ENCODE measurements at regions not wholly inside any gene's neighbourhood (a gene's known extent, or its start where the extent isn't known, plus 50 kb on each side); places are given as distances from the start of the nearest gene placed in this dataset.

DNA sequence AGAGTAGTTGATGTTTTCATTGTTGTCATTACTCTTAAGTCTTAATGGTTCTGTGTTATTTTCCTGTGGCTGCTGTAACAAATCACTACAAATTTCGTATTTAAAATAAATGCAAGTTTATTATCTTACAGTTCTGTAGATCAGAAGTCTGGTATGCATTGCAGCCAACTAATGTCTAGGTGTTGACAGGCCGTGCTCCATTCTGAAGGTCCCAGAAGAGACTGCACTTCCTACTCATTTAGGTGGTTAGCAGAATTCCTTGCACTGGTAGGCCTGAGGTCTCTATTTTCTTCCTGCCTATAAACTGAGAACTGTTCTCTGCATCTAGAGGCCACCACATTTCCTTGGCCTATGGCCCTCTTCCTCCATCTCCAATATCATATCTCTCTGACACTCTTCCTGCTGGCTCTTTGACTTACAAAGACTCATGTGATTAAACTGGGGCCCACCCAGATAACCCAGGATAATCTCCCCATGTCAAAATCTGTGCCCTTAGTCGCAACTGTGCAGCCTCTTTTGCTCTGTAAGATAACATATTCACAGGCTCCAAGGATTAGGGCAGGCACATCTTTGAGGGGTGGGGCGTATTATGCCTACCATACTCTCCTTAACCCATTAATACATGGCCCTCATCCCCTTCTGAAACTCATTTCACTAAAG, 468.4 kb downstream of the FOXO1 start:
- no peak for DNase-seq

DNA sequence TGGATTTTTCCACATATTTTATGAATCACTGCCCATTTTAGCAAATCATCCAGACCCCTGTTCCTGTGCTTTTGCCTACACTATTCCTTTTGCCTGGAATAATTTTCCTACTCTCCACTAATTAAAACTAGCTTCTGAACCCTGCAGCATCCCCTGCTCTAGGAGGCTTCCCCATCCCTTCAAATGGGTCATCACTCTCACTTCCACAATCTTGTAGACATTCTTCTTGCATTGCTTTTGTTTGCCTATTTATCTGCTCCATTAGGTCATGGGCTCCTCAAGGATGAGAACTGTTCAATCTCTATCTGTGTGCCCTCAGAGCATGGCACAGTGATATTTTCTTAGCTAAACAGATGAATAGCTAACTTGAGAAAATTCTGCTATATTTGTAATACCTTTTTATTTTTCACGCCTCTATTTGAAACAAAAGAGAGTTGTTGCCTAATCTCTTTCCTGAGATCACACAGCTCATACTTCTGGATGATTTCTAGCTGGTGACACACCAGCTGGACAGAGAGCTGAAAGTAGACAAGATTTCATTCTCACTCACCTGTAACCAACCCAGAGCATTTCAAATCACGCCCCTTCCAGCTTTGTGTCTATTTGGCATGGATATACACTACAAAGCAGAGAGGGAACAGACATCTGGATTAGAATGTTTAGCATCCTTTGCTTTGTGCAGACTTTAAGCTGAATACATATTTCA, 466.0 kb downstream of the FOXO1 start:
- no peak for DNase-seq

DNA sequence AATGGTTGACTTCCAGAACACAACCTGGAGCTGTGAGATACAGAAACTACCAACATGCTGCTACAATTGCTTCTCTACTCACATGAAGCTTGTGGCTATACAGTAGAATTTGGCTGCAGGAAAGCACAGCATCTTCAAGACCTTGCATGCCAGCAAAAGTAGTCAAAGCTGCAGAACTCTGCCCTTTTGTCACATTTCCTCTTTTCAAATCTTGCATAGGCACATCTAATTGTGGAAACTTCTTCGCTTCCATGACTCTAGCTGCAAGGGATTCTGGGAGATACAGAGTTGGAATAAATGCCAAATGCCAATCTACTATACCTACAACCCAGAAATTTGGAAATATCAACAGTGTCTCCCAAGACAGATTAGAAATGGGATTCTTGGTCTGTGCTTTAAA, 462.2 kb downstream of the FOXO1 start:
- no peak for DNase-seq

DNA sequence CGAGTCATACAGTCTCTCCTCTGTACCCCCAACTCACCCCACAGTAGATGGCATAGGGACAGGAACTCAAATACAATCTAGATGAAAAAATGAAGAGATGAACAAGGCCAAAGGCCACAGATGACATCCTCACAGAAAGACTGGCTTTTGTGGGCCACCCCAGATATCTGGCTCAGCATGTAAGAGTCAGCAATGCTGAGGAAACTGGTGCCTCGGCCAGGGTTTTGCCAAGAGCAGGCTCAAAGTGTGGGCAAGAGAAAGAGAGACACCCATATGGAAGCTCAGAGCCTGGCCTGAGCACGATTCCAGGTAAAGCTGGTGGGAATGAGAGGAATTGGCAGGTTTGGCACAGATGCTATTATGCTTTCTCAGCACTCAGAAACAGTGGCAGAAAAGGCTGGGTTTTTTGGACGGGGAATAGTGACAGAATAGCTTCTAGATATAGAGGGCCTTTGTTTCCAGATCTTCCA, 460.6 kb downstream of the FOXO1 start:
- DNase-seq, result no peak

DNA sequence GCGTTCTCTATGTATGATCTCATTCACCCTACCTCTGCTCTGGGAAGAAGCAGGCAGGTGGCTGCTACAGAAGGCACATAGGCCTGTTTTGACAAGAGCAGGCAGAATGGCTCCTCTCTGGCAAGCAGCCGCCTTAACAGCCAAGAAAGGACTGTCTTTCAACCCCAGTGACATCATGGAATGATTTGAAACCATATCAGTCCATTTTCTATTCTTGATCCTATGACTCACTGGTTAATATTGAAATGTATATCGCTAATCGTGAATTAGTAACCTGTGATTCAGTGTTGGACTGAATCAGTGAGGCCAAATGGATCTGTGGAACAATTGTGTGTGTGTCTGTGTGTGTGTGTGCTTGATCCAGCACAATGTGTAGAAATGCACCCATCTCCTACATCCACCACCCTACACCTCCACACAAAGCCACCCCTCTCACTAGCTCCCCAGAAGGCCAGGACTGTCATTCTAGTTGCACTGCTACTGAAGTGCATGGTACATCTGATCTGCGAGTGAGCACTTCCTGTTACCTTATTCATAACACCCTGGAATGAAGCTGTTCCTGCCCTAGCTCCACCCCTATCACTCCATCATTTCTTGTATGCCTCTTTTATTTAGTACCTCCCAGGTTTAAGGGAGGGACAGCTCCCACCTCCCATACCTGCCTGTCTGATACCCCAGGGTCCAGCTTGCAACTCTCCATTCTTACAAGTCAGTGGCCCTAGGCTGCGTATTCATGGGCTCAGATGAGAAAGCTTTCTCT, 460.0 kb downstream of the FOXO1 start:
- peak; percentile 46 to 59 for DNase-seq

DNA sequence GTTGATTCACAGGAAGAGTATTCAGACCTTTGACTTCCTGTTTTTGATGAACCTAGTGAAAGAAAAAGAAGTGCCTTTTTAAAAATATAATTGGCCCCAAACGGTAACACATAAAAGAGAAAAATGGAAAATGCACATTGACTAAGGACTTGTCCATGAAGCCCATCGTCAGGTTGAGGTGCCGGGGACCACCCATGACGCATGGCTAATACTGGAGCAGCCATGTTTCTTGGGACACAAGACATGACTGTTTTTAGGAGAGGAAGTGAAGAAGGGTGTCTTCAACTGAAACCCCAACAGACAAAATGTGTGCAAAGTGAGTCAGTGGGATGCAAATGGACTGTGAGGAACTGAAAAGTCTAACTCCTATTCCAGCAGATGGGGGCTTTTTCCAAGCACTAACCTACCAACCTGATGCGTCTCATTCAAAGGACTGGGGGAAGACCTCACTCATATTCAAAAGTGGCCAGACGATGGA, 459.4 kb downstream of the FOXO1 start:
- no peak for DNase-seq

DNA sequence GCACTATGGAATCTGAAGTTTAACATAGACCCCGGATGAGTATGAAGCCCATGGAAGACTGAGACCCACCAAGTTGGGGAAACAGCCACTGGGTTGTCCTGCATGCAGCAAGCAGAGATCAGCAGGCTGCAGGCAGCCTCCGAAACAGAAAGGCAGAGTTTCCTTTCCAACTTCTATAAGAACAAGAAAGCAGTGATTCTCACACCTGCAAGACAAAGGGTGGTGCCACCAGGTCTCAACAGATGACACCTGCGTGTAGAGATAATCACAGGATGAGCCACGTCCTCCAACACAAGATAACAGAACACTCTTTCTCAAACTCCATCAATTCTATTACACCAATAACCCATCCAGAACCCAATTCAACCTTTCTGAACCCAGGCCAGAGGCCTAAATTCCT, 457.9 kb downstream of the FOXO1 start:
- no peak for DNase-seq

DNA sequence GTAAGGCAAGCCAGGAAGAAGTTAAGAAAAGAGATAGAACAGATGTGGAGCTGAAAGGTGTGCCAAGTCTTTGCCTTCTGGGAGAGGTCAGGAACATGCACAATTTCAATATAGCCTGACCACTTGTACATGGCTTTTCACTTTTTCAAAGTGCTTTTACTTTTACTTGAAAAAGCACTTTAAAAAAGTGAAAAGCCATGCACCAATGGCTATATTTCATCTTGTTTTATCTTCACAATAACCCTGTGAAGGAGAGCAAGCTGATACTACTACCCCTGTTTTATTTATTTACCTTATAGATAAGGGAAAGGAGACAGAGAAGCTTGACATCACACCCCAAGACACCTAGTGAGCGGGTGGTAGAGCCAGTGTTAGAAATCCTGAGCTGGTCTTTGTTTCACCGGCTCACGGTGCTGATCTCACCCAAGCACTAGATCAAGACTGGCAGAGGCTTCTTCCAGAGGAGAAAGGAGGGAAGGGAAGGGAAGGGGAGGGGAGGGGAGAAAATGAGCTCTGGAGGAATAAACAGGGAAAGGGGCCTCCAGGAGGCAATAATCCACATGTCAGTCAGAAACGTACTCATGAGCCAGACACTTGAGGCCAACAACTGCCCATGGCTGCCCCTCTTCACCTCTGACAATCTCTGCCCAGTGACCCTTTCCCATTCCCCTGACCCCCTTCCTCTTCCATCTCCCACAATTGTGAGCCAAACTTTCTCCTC, 455.4 kb downstream of the FOXO1 start:
- DNase-seq, result no peak

DNA sequence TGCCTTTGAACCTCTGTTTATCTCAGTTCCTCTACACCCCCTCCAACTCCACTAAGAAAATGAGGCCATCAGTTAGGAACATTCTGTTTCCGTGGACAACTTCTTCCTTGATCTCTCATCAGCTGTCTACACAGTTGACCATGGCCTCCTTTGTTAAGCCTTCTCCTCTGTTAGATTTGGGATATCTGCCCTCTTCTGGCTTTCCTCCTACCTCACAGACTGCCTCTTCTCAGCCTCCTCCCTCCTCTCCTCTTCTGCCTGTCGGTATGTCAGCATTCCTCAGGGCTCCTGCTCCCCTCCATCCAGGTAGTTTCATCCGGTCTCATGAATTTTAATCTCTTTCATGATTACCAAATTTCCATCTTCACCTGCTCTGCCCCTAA, 454.9 kb downstream of the FOXO1 start:
- no peak for DNase-seq

DNA sequence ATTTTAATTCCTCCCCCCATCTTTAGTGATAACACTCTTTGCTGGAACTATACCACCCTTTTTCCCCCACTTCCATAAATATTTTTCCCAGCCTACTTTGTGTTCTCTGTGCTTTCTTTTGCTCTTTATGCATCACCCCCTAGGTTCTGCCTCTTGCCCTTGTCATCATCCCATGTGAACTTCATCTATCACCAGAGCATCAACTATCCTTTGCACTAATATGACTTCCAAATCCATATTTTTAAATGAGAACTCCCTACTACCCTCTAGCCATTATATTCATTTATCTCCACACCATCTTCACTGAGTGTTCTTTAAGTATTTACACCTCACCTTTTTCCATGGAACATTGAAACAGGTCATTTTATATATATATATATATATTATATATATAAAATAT, 452.7 kb downstream of the FOXO1 start:
- no peak for DNase-seq

DNA sequence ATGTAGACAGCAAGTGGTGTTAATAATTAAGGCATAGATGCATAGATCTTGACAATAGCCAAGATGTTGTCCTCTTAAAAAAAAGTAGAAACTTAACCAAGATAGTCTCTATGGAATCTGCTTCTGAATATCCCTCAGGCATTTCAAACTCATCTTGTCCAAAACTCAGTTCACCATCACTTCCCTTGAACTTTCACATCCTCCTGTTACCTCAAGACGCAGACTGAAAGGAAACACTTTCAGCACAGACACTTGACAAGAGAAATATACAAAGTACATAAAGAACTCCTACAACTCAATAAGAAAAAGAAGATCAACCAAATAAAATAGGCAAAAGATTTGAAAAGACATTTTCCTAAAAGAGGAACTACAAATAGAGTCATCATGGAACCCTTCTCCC, 451.1 kb downstream of the FOXO1 start:
- DNase-seq, result no peak

DNA sequence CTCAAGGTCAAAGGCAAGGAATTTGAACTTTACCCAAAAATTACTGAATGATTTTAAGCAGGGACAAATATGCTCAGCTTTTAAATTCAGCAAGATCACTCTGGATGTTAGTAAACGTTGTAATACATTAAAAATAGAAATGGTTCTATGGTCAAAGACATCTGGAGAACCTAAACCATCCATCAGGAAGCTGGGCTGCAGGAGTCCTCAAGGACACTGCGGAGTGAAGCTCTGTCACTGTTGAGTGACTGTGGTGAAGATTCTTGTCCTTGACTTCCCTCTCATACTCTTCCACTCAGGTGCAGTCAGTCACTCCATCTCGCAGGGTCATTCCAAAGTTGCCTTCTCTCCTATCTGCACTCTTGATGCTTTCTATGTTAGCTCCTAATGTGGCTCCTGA, 450.7 kb downstream of the FOXO1 start:
- no peak for DNase-seq

DNA sequence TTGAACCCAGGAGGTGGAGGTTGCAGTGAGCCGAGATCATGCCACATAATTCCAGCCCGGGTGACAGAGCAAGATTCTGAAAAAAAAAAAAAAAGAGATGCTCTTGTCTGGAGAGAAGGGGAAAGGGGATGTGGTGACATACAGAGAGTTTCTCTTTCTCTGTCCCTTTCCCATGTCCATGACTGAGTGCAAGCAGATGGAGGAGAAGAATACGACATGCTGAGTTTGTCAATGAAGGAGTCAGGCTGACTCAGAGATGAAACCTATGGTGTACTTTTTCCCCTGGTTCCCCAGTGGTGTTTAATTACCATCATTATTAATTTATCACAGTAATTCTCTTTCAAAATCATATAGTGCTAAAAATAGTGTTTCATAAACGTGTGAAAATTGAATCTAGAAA, 448.8 kb downstream of the FOXO1 start:
- DNase-seq, result no peak

DNA sequence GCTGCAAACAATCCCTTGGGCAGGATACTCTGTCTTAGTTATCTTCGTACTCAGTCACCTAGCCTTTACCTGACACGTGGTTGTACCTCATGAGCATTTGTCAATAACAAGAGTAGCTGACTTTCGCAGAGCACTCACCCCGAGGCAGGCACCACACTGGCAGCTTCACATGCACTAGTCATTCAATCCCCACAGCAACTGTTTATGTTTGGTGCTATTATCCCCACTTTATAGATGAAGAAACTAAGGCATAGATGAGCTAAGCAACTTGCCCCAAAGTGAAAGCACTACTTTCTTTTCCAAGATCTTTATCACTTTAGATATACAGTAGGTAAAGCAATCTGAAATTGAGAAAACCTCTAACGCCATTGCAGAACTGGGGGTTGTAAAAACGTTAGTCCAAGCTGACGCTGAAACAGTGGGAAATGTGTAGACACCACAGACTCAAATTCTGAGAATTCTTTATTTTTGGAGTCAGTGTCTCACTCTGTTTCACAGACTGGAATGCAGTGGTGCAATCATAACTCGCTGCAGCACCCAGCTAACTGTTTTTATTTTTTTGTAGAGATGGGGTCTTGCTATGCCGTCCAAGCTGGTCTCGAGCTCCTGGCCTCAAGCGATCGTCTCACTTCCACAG, 446.0 kb downstream of the FOXO1 start:
- no peak for DNase-seq

DNA sequence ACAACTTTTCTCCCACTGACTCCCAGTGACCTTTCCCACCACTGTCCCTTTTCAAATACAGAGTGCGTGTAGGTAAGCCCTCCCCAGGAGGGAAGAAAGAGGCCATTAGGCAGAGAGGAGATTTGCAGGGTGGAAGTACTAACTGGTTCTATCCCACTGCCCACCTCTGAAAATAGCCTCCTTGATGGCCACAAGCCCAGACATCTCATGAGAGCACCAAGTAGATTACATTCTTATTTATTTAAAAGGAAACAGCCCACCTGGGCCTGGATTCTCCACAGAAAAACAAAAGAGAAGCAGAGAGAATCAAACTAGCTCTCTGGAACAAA, 445.3 kb downstream of the FOXO1 start:
- DNase-seq, result no peak

DNA sequence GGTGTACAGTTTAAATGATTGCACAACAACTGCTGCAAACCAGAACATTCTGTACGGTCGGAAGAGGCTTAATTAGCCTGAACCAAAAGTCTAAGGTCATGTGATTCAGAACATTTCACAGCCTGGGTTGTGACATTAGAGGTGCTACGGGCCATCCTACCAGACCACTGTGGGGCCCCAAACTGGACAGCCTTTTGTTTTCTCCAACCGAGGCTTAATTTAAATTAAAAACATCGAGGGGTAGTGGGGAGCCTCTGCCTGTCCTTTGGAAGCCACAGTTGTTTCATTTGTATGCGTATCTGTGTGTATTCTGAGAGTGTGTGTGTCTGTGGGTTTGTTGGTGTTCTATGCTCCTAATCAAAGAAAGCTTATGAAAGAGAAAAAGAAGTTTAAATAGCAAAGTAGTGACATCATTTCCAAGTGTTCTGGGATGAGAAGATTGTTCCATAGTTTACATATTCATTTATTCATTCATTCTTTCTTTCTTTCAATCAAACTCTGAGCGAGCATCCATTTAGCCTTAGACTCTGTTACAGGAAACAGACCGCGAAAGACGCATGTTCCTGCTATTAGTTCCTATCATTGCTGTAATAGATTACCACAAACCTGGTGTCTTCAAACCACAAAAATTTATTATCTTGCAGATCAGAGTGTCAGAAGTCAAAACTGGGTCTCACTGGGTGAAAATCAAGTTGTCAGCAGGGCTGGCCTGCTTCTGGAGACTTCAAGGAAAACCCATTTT, 444.8 kb downstream of the FOXO1 start:
- peak; percentile 35 to 36 for DNase-seq

DNA sequence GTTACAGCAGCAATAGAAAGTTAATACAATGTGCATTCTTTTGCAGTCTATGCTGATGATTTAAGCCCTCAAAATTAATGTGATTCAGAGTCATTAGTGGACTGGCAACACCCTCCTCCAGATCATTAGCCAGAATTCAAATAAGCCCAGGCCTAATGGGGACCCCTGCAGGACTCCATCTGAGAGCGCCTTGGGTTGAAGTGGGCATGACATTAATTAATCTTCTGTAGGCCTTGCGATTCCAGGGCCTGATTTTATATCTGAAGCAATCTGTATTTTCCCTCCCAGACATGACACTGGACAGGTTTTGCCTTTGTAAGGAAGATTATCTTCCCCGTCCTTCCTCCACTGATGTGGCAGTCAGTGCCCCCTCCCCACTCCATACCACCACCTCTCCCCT, 442.9 kb downstream of the FOXO1 start:
- no peak for DNase-seq

DNA sequence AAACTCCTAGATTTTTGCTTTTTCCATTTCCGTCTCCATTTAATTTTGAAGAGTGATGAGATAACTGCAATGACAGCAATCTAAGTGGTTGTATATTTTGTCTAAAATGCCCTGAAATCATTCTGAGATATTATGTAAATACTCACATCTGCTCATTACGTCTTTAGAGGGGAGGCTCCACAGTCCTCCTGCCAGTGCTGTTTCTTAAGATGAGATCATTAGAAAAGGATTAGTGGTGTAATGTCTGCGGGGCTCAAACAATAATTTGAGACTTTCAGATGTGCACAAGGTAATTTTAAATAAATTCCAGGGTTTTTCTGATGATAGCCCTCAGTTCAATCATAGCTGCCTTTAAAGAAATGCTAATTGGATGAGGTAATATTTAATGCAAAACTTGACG, 437.9 kb downstream of the FOXO1 start:
- DNase-seq, result no peak

DNA sequence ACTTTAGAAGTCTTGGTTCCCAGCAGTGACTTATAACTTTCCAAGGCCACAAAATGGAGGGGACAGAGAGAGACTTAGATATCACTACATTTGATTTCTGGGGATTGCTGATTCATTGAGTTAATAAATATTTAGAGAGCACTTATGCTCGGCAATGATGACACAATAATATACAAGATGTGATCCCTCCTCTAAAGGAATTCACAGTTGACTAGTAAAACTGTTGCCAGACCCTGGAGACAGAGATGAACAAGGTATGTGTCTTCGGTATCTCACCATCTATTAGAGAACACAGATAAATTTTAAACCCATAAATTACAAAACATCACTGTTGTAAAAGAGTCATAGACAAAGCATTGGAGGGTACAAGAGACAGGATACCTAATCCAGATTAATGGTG, 437.5 kb downstream of the FOXO1 start:
- DNase-seq, result no peak

DNA sequence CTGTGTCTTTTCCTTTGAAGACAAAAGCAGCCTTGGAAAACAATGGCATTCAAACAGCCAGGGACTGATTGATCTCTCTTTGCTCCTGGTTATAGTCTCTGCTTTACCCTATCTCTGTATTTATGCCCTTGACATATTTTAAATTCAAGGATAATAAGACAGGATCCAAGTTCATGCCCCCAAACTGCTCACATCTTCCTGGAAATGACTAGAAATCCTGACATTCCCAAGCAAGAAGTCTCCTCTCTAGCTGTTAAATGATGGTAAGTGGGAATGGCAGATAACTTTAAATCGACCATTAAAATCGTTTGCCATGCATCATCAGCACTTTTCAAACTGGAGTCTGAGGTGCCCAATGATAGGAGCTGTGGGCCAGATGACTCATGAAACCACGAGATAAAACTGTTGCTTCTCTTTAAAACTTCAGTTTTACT, 435.6 kb downstream of the FOXO1 start:
- peak in 1 of 2 donors; percentile 20 for DNase-seq

DNA sequence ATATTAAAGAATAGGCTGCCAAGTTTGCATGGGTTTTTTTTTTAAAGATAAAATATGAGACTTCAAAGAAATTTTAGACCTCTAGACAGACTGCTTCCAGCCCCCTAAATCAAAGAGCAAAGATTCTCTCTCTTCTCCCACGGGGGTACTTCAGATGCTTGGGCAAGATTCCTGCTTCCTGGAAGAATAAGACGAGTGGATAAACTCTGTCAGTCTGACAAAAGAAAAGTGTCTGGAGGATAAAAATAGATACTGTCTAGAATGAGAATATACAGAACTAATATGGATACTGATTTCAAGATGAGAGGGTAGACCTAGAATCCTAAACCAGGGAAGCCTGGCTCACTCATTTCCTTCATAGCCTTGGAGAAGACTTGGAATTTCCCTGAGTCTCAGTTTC, 435.1 kb downstream of the FOXO1 start:
- no peak for DNase-seq

DNA sequence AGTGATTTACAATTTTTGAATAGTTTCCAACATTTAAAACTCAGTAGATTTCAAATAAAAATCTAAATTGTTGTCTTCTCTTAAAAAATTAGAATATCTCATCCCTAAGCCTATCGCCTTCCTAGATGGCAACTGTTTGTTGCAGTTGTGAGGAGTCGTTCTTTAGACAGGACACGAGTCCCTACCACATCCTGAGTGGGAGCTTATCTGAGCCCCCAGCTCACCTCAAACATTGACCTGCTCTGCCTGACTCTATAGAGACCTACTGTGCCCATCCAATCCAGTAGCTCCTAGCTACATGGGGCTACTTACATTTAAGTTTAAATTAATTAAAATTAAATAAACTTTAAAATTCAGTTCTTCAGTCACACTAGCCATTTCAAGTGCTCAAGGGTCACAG, 434.7 kb downstream of the FOXO1 start:
- no peak for DNase-seq
